ENCODE measurements at regions not wholly inside any gene's neighbourhood (a gene's known extent, or its start where the extent isn't known, plus 50 kb on each side); places are given as distances from the start of the nearest gene placed in this dataset.

DNA sequence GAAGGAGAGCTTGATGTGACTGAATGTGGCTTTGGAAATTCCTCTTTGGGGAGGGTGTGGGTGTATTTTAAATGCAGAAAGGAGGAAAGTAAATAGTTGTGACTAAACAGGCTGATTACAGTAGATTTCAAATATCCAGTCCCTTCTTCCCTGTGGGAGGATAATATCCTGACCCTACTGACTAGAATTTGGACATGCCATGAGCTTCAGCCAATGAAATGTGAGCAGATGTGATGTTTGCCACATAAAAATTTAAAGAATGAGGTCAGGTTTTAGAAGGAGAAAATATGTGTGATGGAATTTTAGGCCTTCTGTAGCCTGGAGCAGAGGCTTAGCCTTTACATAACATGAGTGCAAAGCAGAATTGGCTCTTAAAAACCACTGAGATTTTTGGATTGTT, 1218.9 kb downstream of the ROBO2 start:
- no peak for ATAC-seq
- no TSS peak for BruUV-seq (replicated peaks)
- in situ Hi-C loops (cut with HindIII; ENCODE audit: extremely low pct_ligation_motif_present, low pct_unique_long_range_greater_than_20kb) = no loop called here

GRCh38 chr3:78260388-78260787, 1220.5 kb downstream of the ROBO2 start:
- DNase-seq (ENCODE audit: low spot score) = no peak
- intact Hi-C loops (cut with micrococcal nuclease; ENCODE audit: unreplicated experiment) = no loop called here
- no peak for TF ChIP-seq ZSCAN5A (CRISPR knock-in tag; IDR thresholded peaks at IDR 0.05; ENCODE audit: borderline replicate concordance)
- TF ChIP-seq MAF1 (CRISPR knock-in tag; IDR thresholded peaks at IDR 0.05; ENCODE audit: borderline replicate concordance) = no peak
- no peak for TF ChIP-seq NPAS2 (CRISPR knock-in tag; IDR thresholded peaks at IDR 0.05; ENCODE audit: borderline replicate concordance)
- TF ChIP-seq SMAD1 (CRISPR knock-in tag; IDR thresholded peaks at IDR 0.05; ENCODE audit: borderline replicate concordance, low read depth) = no peak
- no peak for TF ChIP-seq ZNF382 (CRISPR knock-in tag; IDR thresholded peaks at IDR 0.05; ENCODE audit: borderline replicate concordance)
- TF ChIP-seq THRA (CRISPR knock-in tag; IDR thresholded peaks at IDR 0.05; ENCODE audit: borderline replicate concordance) = no peak

More for the DNA sequence above, 1218.9 kb downstream of the ROBO2 start:
- Histone ChIP-seq H3K79me2 (ENCODE audit: insufficient read depth, low read length) (no peaks in the 10 kb centered on the region), H3K9ac (ENCODE audit: insufficient read depth, low read depth, low read length) (no peak overlapping the region), H3K27me3 (ENCODE audit: control insufficient read depth in 1 of 2, insufficient read depth in 2 of 2, low read length in 2 of 2) (no peaks in the 10 kb centered on the region), H3K9me3 (ENCODE audit: low read length) (no peaks in the 10 kb centered on the region), H3K4me2 (ENCODE audit: low read depth, low read length) (no peak overlapping the region), H2AFZ (ENCODE audit: low read length) (no peak overlapping the region), H3K4me1 (ENCODE audit: insufficient read depth, low read length) (no peaks in the 10 kb centered on the region), H3K27ac (ENCODE audit: extremely low read length, insufficient read depth, low read length) (no peak overlapping the region), H3K4me3 (replicated peaks in 1 of 3; ENCODE audit: insufficient read depth in 1 of 3, low read depth in 2 of 3, low read length in 3 of 3) (no peak overlapping the region), H3K36me3 (replicated peaks in 1 of 2; ENCODE audit: control insufficient read depth in 1 of 2, insufficient read depth in 2 of 2, low read length in 2 of 2) (no peaks in the 10 kb centered on the region), H4K20me1 (ENCODE audit: insufficient read depth, low read length) (no peaks in the 10 kb centered on the region)
- TF ChIP-seq ZNF703 (CRISPR knock-in tag; IDR thresholded peaks at IDR 0.05; ENCODE audit: borderline replicate concordance) (no peak), FOXO1 (CRISPR knock-in tag; IDR thresholded peaks at IDR 0.05) (no peak), ZNF124 (CRISPR knock-in tag; IDR thresholded peaks at IDR 0.05) (no peak), TCF12 (IDR thresholded peaks at IDR 0.05) (no peak), TCF12 (CRISPR knock-in tag; IDR thresholded peaks at IDR 0.05) (no peak), KAT2B (IDR thresholded peaks at IDR 0.05; ENCODE audit: borderline replicate concordance, low read depth, low read length) (no peak), ZNF558 (CRISPR knock-in tag; IDR thresholded peaks at IDR 0.05; ENCODE audit: borderline replicate concordance) (no peak), ZNF678 (CRISPR knock-in tag; IDR thresholded peaks at IDR 0.05) (no peak)
- TF ChIP-seq, protein P1, sequence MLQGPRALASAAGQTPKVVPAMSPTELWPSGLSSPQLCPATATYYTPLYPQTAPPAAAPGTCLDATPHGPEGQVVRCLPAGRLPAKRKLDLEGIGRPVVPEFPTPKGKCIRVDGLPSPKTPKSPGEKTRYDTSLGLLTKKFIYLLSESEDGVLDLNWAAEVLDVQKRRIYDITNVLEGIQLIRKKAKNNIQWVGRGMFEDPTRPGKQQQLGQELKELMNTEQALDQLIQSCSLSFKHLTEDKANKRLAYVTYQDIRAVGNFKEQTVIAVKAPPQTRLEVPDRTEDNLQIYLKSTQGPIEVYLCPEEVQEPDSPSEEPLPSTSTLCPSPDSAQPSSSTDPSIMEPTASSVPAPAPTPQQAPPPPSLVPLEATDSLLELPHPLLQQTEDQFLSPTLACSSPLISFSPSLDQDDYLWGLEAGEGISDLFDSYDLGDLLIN (CRISPR knock-in tag; IDR thresholded peaks at IDR 0.05; ENCODE audit: borderline replicate concordance) = no peak
- DNase-seq (ENCODE audit: low spot score) = no peak
- ChIA-PET CTCF (ENCODE audit: low intra/inter-chr PET ratio, low total read pairs) (no interaction called here), POLR2A (no interaction called here)
- intact Hi-C loops (cut with micrococcal nuclease; ENCODE audit: unreplicated experiment) = no loop called here
- FAIRE-seq = no peak

More at GRCh38 chr3:78260388-78260787, 1220.5 kb downstream of the ROBO2 start:
- FAIRE-seq (no peak), ATAC-seq (no peak)
- in situ Hi-C loops (cut with HindIII; ENCODE audit: extremely low pct_ligation_motif_present, low pct_unique_long_range_greater_than_20kb) = no loop called here
- Histone ChIP-seq H3K9me3 (ENCODE audit: low read length) (no peaks in the 10 kb centered on the region), H2AFZ (ENCODE audit: low read length) (no peak overlapping the region), H3K9ac (ENCODE audit: insufficient read depth, low read depth, low read length) (no peak overlapping the region), H3K4me3 (replicated peaks in 1 of 3; ENCODE audit: insufficient read depth in 1 of 3, low read depth in 2 of 3, low read length in 3 of 3) (no peak overlapping the region), H3K4me1 (ENCODE audit: insufficient read depth, low read length) (no peaks in the 10 kb centered on the region), H3K4me2 (ENCODE audit: low read depth, low read length) (no peak overlapping the region), H3K27me3 (ENCODE audit: control insufficient read depth in 1 of 2, insufficient read depth in 2 of 2, low read length in 2 of 2) (no peaks in the 10 kb centered on the region), H3K79me2 (ENCODE audit: insufficient read depth, low read length) (no peaks in the 10 kb centered on the region), H3K27ac (ENCODE audit: extremely low read length, insufficient read depth, low read length) (no peak overlapping the region), H4K20me1 (ENCODE audit: insufficient read depth, low read length) (no peaks in the 10 kb centered on the region), H3K36me3 (replicated peaks in 1 of 2; ENCODE audit: control insufficient read depth in 1 of 2, insufficient read depth in 2 of 2, low read length in 2 of 2) (no peaks in the 10 kb centered on the region)
- CTCF ChIA-PET (ENCODE audit: low intra/inter-chr PET ratio, low total read pairs) = no interaction called here
- POLR2A ChIA-PET = no interaction called here
- no TSS peak for BruUV-seq (replicated peaks)
- WGBS (ENCODE audit: low lambda C conversion rate) = 0% methylated on average over 1 of the region's 1 CpG
